NCI-H1417 treated with DMSO at 0.1 percent for 48 hours (cell line): ENCODE measurements at regions not wholly inside any gene's neighbourhood (a gene's known extent, or its start where the extent isn't known, plus 50 kb on each side); places are given as distances from the start of the nearest gene placed in this dataset.

ENCODE experiments used
- DNase-seq: peaks from one replicate; lab custom pipeline; 2025; lab: John Stamatoyannopoulos, UW

GRCh38 chr5:122721127-122721526, 53.8 kb upstream of the SNX2 start:
- DNase-seq: no peak

DNA sequence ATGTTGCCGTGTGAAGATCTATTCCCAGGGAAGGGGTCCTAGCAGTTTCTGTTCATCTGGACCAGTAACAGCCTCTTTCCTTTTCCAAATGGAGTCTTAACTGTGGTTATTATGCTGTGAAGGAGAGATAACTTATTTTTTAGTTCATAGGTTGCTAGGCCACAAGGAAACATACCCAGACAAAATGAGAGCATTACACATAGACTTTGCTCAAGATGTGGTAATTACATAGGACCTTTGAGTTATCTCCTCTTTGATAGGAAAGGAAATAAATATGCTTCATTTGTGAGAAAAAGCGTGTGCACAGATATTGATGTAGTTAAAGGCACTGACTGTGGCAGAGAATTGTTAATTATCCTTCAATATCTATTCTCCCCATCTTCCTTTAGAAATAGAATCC, 52.5 kb upstream of the SNX2 start:
- no peak for DNase-seq

DNA sequence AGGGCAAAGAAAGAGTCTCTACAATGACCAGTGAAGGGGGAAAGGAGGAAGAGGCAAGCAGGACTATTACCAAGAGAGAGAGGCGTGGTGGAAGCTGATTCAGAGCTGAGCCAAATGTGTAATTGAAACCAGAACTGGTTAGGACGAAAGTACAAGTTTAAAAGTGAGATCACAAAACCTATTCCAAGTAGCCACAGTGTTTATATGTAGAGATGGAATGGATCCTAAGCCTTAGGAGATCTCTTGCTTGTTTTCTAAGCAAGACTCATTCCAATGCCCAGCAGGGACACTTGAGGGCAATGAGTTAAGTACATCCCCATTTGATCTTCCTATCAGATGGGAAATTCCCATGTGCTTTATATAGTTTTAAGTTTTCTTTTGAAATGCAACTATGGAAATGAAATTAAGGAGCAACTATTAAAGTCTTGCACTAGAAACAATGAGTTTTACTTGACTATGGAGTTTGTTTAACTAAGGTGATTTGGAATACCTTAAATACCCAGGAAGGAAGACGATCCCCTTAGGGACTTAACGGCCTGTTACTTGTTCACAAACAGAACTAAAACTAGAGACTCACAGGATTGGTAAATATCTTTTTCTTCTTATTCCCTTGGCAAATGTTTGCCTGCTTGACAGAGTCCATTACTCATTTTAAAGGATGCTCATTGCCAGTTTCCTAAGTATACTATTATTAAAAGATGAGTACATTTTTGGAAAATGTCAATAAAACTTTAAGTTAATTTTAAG, 51.1 kb upstream of the SNX2 start:
- DNase-seq: no peak
